PC-3 (cell line): ENCODE measurements at regions not wholly inside any gene's neighbourhood (a gene's known extent, or its start where the extent isn't known, plus 50 kb on each side); places are given as distances from the start of the nearest gene placed in this dataset.
A peak's percentile ranks its signal among the peaks of the same experiment; 100 is the strongest.

ENCODE experiments used
- ATAC-seq: fragments of 200-7000 bp; cut with Tn5 transposase; 2 replicates; pipeline ENCODE4 v1.9.1; 2020; ENCODE audit warnings: mild to moderate bottlenecking, moderate library complexity
- BruUV-seq: library from RNA; stranded (reverse); fragments of 400-500 nt; replicated peaks from 2 replicates; lab custom pipeline; 2021; lab: Mats Ljungman, UMichigan
- CTCF ChIA-PET: fragments of 300-600 bp; sonication (Branson Sonifier 250); formaldehyde crosslinking; loops from one replicate; lab custom pipeline; 2022; ENCODE audit warnings: antibody characterized with exemption; lab: Charles Lee
- POLR2A ChIA-PET: fragments of 300-600 bp; sonication (Branson Sonifier 250); formaldehyde crosslinking; loops from one replicate; lab custom pipeline; 2022; ENCODE audit warnings: antibody characterized with exemption; ENCODE audit not compliant: unreplicated experiment; lab: Charles Lee
- DNase-seq: peaks from one replicate; pipeline ENCODE4 v3.0.0-alpha.2; 2015
- H2AFZ ChIP-seq: fragments of 300-600 bp; sonication (generic); 2 replicates; pipeline ENCODE4 v1.6.0; 2016; ENCODE audit warnings: antibody characterized with exemption, low read length
- H3F3A ChIP-seq: fragments of 300-600 bp; sonication (generic); one replicate; pipeline ENCODE4 v1.6.0; 2017; ENCODE audit warnings: antibody characterized with exemption, low read length, control low read depth, mild to moderate bottlenecking; ENCODE audit not compliant: unreplicated experiment
- H3K27ac ChIP-seq: fragments of 300-600 bp; sonication (generic); 2 replicates; pipeline ENCODE4 v1.5.1; 2016; ENCODE audit warnings: mild to moderate bottlenecking, low read length
- H3K27me3 ChIP-seq: fragments of 300-600 bp; sonication (generic); 2 replicates; pipeline ENCODE4 v1.6.1; 2016; ENCODE audit warnings: low read length, mixed read lengths
- H3K36me3 ChIP-seq: fragments of 300-600 bp; sonication (generic); 2 replicates; pipeline ENCODE4 v1.6.1; 2016; ENCODE audit warnings: low read depth, mixed run types, low read length, mixed read lengths
- H3K4me1 ChIP-seq: fragments of 300-600 bp; sonication (generic); 2 replicates; pipeline ENCODE4 v1.5.1; 2016; ENCODE audit warnings: low read length; ENCODE audit not compliant: insufficient read depth
- H3K4me2 ChIP-seq: fragments of 300-600 bp; sonication (generic); 2 replicates; pipeline ENCODE4 v1.6.0; 2016; ENCODE audit warnings: low read length
- H3K4me3 ChIP-seq: fragments of 300-600 bp; sonication (generic); 2 replicates; pipeline ENCODE4 v1.5.1; 2016; ENCODE audit warnings: mild to moderate bottlenecking, low read length, mixed read lengths
- H3K79me2 ChIP-seq: fragments of 300-600 bp; sonication (generic); 2 replicates; pipeline ENCODE4 v1.6.1; 2017; ENCODE audit warnings: low read length, mixed read lengths
- H3K9ac ChIP-seq: fragments of 300-600 bp; sonication (generic); 2 replicates; pipeline ENCODE4 v1.6.0; 2016; ENCODE audit warnings: mild to moderate bottlenecking, low read length
- H3K9me2 ChIP-seq: fragments of 300-600 bp; sonication (generic); replicated peaks from 2 replicates; pipeline ENCODE4 v1.6.1; 2016; ENCODE audit warnings: mixed run types, low read length, mixed read lengths
- H3K9me3 ChIP-seq: fragments of 300-600 bp; sonication (generic); 2 replicates; pipeline ENCODE4 v1.6.1; 2016; ENCODE audit warnings: low read length, mixed read lengths
- H4K20me1 ChIP-seq: fragments of 300-600 bp; sonication (generic); 2 replicates; pipeline ENCODE4 v1.6.1; 2016; ENCODE audit warnings: low read length, mixed read lengths
- CTCF ChIP-seq: fragments of 300-600 bp; sonication (generic); conservative IDR thresholded peaks from 2 replicates; pipeline ENCODE4 v1.5.1; 2017; ENCODE audit warnings: antibody characterized with exemption, low read depth, mild to moderate bottlenecking, low read length
- EZH2 ChIP-seq: fragments of 300-600 bp; sonication (generic); IDR thresholded peaks from one replicate; pipeline ENCODE4 v1.6.1; 2017; ENCODE audit warnings: antibody characterized with exemption, mild to moderate bottlenecking, low read length; ENCODE audit not compliant: unreplicated experiment
- EZH2phosphoT487 ChIP-seq: fragments of 300-600 bp; sonication (generic); IDR thresholded peaks from 2 replicates; pipeline ENCODE4 v1.6.1; 2018; ENCODE audit warnings: mild to moderate bottlenecking, antibody characterized with exemption, low read length, borderline replicate concordance
- intact Hi-C: fragments of 100-400 bp; cut with micrococcal nuclease; formaldehyde crosslinking; loops from 2 replicates; pipeline ENCODE4 v1.9.0; 2023

- H3K27ac ChIP-seq = peak overlapping the region; percentile 93
- H3K36me3 ChIP-seq = no peaks in the 10 kb centered on the region; the same call in 1 of the 2 replicates
- peaks cover 53% of the 10 kb centered on the region for H3K4me1 ChIP-seq
- H3K9me3 ChIP-seq = no peaks in the 10 kb centered on the region
- H3K4me2 ChIP-seq = peak overlapping the region; percentile 70
- H3K79me2 ChIP-seq = 0 out of 2 replicates have a peak, but pooled peaks cover 4% of the 10 kb centered on the region
- H3F3A ChIP-seq = peaks cover 6% of the 10 kb centered on the region
- DNase-seq (peak; percentile 88), ATAC-seq (peak; percentile 84)
- no peaks in the 10 kb centered on the region for H3K27me3 ChIP-seq
- TSS peak; percentile 85 for BruUV-seq
- H2AFZ ChIP-seq = peak overlapping the region; percentile 7; the same call in 1 of the 2 replicates
- no peak overlapping the region for H3K4me3 ChIP-seq
- ChIA-PET POLR2A (interaction anchor here (0.6 kb wide), 2 partner anchors 14 to 24 kb away, joined by 4 to 6 read pairs; no protein-coding TSS in a partner anchor), CTCF (interaction anchor here (0.6 to 1.0 kb wide), 3 partner anchors 20 to 397 kb away, joined by 3 to 4 read pairs (median 3); no protein-coding TSS in a partner anchor)
- peak overlapping the region; percentile 57 for H3K9ac ChIP-seq
- TF ChIP-seq EZH2 (no peak), EZH2phosphoT487 (no peak), CTCF (no peak)
- intact Hi-C loops = no loop called here
- no peaks in the 10 kb centered on the region for H4K20me1 ChIP-seq
- H3K9me2 ChIP-seq = no peaks in the 10 kb centered on the region
Observed at GRCh38 chr6:110547266-110547964, 71.0 kb upstream of the SLC22A16 start.

GRCh38 chr6:110545081-110545872 lies 68.9 kb upstream of the SLC22A16 start:
- H3K27ac ChIP-seq = peak overlapping the region; percentile 93
- no peak overlapping the region for H3K4me2 ChIP-seq
- H2AFZ ChIP-seq = no peak overlapping the region
- peak; percentile 53 for DNase-seq
- no peak for TF ChIP-seq EZH2
- no peak for TF ChIP-seq EZH2phosphoT487
- TF ChIP-seq CTCF = no peak
- ChIA-PET CTCF (no interaction called here), POLR2A (no interaction called here)
- H4K20me1 ChIP-seq = no peaks in the 10 kb centered on the region
- no peaks in the 10 kb centered on the region for H3K9me3 ChIP-seq
- peak overlapping the region; percentile 20; the same call in 1 of the 2 replicates for H3K9ac ChIP-seq
- intact Hi-C loops = no loop called here
- H3F3A ChIP-seq = peaks cover 6% of the 10 kb centered on the region
- H3K27me3 ChIP-seq = no peaks in the 10 kb centered on the region
- no TSS peak for BruUV-seq
- no peaks in the 10 kb centered on the region for H3K9me2 ChIP-seq
- H3K36me3 ChIP-seq = no peaks in the 10 kb centered on the region
- H3K4me3 ChIP-seq = no peak overlapping the region
- H3K79me2 ChIP-seq = 0 out of 2 replicates have a peak, but pooled peaks cover 4% of the 10 kb centered on the region
- H3K4me1 ChIP-seq = peaks cover 56% of the 10 kb centered on the region
- ATAC-seq = no peak
